GM18858 (cell line): ENCODE measurements at regions not wholly inside any gene's neighbourhood (a gene's known extent, or its start where the extent isn't known, plus 50 kb on each side); places are given as distances from the start of the nearest gene placed in this dataset.
"Not testable (repeated sequence)": the region's sequence is repeated elsewhere in the genome, so short reads cannot be mapped to it uniquely, and the experiment has no call there.

Source experiments
- ATAC-seq: cut with Tn5 transposase; IDR thresholded peaks from one replicate; pipeline ENCODE4 v1.9.1; 2021; ENCODE audit not compliant: unreplicated experiment

DNA sequence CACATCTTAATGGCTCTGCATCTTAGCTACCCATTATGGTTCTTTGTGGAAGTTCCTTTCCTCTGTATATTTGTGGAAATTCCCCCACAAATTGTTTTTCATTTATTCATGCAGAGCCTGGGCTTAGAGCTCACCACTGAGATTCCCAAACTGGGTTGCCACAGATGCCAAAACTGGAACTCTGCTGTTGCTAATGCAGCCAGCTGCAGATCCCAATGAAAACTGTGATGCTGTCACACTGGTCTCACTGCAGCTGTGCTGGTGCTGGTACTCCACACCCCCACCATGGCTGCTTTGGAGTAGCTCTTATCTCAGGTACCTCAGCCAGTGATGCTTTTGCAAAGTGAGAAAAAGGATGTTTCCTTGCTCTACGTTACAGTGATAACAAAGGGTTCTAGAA lies 87.7 kb downstream of the DCK start:
- no peak for ATAC-seq

GRCh38 chr4:71093745-71094144 lies 100.3 kb downstream of the DCK start:
- ATAC-seq: no peak

GRCh38 chr4:71094201-71094600 lies 100.8 kb downstream of the DCK start:
- ATAC-seq: no peak

- ATAC-seq: no peak
These were observed 101.7 kb downstream of the DCK start for GRCh38 chr4:71095141-71095540.

DNA sequence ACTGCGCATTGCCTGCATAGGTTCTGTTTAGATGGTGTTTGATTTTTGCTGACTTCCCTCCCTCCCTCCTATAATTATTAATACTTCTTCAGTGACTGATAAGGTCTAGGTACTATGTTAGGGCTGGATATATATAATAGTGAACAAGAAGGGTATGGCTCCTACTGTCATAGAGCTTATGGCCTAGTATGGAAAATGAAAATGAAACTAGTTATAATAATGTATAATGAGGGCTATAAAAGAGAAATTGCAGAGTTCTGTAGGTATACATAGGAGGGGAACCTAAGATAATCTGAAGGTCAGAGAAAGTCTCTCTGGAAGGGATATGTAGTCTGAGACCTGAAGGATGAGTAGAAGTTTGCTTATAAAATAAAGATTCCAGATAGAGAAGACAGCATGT lies 102.1 kb downstream of the DCK start:
- no peak for ATAC-seq

DNA sequence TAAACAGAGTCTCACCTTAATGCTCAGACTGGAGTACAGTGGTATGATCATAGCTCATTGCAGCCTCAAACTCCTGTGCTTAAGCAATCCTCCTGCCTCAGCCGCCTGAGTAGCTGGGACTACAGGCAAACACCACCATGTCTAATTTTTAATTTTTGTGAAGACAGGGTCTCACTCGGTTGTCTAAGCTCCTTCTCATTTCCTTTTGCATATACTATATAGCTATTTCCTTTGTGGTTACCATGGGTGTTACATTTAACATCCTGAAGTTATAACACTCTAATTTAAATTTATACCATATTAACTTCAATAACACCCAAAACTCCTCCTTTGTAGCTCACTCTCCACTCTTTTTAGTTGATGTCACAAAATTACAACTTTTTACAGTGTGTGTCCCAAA lies 114.3 kb downstream of the DCK start:
- no peak for ATAC-seq

- ATAC-seq: no peak
These were observed 117.0 kb downstream of the DCK start for GRCh38 chr4:71110499-71110898.

GRCh38 chr4:71111133-71111532 lies 117.7 kb downstream of the DCK start:
- not testable (repeated sequence) for ATAC-seq

- no peak for ATAC-seq
These were observed 119.8 kb downstream of the DCK start for GRCh38 chr4:71113294-71113693.

GRCh38 chr4:71120831-71121524 lies 127.5 kb downstream of the DCK start:
- ATAC-seq: no peak

GRCh38 chr4:71123951-71124350 lies 130.5 kb downstream of the DCK start:
- ATAC-seq: no peak

DNA sequence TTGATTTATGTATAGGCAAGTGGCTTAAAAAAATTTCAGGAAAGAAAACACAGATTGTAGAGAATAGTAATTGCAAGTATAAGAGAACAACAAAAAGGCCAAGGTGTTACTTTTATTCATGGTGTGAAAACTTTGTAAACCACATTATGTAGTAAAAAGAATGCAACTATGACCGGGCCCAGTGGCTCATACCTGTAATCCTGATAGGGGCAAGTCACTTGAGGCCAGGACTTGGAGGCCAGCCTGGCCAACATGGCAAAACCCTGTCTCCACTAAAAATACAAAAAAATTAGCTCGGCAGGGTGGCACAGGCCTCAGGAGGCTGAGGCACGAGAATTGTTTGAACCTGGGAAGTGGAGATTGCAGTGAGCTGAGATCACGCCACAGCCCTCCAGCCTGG lies 131.7 kb downstream of the DCK start:
- no peak for ATAC-seq

DNA sequence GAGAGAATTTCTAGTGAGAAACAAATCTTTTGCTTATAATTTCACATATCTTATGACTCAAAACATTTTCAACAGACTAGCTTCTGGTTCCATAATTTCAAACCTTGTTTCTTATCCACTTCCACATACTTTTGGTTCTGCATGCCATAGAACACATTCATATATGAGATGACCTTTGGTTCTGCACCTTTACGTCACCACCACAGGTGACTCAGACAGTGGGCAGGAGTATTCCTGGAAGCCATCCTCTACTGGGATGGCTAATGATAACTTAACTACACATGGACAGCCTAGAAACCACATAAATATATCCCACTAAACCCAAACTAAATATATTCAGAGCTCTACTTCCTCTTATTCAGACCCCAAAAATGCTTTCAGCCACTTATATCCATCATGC lies 133.3 kb downstream of the DCK start:
- ATAC-seq: no peak

DNA sequence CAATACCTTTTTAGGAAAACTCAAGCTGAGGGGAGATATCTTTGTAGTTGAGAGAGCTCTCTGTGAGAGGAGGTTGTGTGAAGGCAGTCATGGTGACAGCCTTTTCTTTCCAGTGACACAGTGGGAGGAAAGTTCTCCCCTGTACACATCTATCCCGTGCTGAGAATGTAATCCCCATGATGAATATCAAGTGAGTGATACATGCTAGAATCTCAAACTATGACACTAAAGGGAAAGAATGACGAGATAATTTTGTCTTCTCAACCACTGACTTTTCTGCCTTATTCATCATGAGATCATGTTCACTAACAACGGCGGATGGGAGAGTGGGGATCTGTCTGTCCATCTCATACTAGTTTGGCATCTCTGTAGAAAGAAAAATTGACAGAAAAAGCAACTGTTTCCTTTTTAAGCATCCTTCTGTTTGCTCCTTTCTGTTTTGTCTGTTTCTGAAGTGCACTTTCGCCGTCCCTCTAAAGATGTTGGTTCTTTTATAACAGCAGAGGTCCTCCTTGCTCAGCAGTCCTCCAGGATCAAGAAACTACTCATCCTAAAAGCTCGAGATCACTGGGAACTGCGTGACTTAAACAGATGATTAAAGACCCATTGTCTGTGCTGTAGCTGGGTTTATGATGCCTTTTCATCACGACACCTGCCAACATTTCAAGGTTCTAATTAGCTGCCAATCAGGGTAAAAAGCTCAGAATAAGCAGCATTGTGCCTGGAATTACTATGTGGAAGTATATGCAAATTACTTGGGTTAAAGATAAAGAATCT lies 137.6 kb downstream of the DCK start:
- no peak for ATAC-seq

DNA sequence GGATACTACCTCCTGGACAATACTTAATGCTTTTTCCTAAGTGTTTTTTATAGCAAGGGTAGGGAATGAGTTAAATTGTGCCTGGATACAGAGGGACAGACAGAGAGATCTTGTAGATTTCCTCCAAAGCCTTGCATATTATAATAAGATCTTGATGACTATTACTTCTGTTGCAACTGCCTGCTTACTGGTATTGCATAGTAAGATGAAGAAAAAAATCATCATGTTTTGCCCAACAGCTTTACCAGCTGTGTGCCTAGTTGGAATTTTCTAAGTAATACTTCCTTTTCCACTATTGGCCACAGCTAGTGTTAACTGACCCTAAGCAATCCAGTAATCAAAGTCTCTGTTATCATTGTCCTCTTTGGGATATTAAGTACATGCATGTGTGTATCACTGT lies 139.0 kb downstream of the DCK start:
- no peak for ATAC-seq

DNA sequence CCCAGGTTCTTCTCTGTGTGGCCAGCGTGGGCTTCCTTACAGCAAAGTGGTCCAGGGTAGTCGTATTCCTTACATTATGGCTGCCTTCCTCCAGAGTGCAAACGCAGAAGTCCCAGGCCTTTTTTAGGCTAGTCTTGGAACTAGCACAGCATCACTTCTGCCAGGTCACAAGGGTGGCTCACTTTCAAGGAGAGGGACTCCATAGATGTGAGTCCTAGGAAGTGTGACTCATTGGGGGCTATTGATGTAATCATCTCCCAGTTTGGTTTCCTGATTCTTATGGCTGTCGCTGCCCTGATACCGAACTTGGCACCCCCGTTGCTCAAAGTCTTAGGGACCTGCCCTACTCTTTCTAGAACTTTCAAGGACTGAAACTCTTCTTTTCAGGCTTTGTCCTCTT lies 140.0 kb downstream of the DCK start:
- no peak for ATAC-seq

DNA sequence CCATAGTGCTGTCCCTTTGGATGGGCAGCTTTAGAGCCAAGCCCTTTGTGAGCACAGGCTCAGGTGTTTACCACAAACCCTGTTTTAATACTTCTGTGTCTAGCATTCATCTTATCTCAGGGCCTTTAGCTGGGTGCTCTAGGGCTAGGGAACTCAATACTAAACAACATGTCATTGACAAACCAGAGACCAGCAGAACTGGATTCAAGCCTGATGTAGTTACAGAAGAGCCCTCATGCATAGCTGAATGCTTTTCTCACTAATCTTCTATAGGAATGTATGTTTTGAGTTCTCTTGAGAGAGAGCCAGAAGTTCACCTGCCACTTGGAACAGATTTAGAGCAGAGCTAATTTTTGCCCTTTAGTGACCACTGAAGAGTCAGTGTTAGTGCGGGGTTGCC lies 142.6 kb downstream of the DCK start:
- no peak for ATAC-seq

GRCh38 chr4:71138007-71138615 lies 144.7 kb downstream of the DCK start:
- no peak for ATAC-seq

- ATAC-seq: no peak
These were observed 147.1 kb downstream of the DCK start for GRCh38 chr4:71140563-71140962.

DNA sequence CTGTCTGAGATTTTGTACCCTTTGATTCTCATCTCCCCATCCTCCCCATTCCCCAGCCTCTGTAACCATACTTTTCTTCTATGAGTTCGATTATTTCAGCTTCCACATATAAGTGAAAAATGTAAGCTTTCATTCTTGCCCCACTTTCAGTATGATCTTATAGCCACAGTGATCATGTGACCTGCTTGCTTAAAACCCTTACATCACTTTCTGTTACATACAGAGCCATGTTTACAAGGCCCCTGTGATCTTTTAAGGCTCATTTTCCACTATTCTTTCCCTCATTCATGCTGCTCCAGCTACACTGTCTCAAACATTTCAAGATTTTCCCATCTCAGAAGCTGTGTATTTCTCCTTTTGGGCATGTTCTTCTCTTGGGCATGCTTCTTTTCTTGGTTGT lies 147.7 kb downstream of the DCK start:
- ATAC-seq: no peak

- ATAC-seq: no peak
These were observed 153.8 kb downstream of the DCK start for GRCh38 chr4:71147261-71147660.

DNA sequence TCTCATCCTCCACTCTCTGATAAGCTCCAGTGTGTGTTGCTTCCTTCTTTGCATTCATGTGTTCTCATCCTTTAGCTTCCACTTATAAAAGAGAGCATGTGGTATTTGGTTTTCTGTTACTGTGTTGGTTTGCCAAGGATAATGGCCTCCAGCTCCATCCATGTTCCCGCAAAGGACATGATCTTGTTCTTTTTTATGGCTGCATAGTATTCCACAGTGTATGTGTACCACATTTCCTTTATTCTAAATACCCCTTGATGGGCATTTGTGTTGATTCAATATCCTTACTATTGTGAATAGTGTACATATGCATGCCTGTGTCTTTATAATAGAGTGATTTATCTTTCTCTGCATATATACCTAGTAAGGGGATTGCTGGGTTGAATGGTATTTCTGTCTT lies 155.1 kb downstream of the DCK start:
- no peak for ATAC-seq
